PC-9 (cell line): ENCODE measurements at regions not wholly inside any gene's neighbourhood (a gene's known extent, or its start where the extent isn't known, plus 50 kb on each side); places are given as distances from the start of the nearest gene placed in this dataset.

Experiments
- EZH2 ChIP-seq: fragments of 200-600 bp; sonication (generic); IDR thresholded peaks from 2 replicates; pipeline ENCODE4 v1.8.0; 2017; ENCODE audit warnings: antibody characterized with exemption, low read depth
- TF ChIP-seq, protein P1 (sequence below): fragments of 200-600 bp; sonication (generic); conservative IDR thresholded peaks from 2 replicates; pipeline ENCODE4 v1.6.1; 2017; ENCODE audit warnings: mixed run types, antibody characterized with exemption, mild to moderate bottlenecking, moderate library complexity

- TF ChIP-seq, protein P1, sequence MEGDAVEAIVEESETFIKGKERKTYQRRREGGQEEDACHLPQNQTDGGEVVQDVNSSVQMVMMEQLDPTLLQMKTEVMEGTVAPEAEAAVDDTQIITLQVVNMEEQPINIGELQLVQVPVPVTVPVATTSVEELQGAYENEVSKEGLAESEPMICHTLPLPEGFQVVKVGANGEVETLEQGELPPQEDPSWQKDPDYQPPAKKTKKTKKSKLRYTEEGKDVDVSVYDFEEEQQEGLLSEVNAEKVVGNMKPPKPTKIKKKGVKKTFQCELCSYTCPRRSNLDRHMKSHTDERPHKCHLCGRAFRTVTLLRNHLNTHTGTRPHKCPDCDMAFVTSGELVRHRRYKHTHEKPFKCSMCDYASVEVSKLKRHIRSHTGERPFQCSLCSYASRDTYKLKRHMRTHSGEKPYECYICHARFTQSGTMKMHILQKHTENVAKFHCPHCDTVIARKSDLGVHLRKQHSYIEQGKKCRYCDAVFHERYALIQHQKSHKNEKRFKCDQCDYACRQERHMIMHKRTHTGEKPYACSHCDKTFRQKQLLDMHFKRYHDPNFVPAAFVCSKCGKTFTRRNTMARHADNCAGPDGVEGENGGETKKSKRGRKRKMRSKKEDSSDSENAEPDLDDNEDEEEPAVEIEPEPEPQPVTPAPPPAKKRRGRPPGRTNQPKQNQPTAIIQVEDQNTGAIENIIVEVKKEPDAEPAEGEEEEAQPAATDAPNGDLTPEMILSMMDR = no peak
- no peak for TF ChIP-seq EZH2
Observed at GRCh38 chr9:8053501-8053900, 253.9 kb upstream of the DMAC1 start.
